Loucy (cell line): ENCODE measurements at regions not wholly inside any gene's neighbourhood (a gene's known extent, or its start where the extent isn't known, plus 50 kb on each side); places are given as distances from the start of the nearest gene placed in this dataset.

Source experiments
- EZH2phosphoT487 ChIP-seq: fragments of 200-600 bp; IDR thresholded peaks from 2 replicates; pipeline ENCODE4 v1.6.1; 2018; ENCODE audit warnings: antibody characterized with exemption, mild to moderate bottlenecking, moderate library complexity, borderline replicate concordance
- TF ChIP-seq, protein P1 (sequence below): fragments of 200-600 bp; sonication (generic); conservative IDR thresholded peaks from 2 replicates; pipeline ENCODE4 v1.5.1; 2014; ENCODE audit warnings: mild to moderate bottlenecking, antibody characterized with exemption, low read length

DNA sequence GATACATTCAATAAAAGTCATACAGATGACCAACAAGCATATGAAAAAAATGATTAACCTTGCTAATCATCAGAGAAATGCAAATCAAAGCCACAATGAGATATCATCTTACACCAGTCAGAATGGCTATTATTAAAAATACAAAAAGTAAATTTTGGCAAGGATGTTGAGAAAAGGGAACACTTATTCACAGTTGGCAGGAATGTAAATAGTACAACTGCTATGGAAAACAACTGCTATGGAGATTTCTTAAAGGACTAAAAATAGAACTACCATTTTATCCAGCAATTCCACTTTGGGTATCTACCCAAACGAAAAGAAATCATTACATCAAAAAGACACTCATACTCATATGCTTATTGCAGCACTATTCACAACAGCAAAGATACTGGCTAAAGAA, 1121.8 kb downstream of the TBL1XR1 start:
- TF ChIP-seq, protein P1, sequence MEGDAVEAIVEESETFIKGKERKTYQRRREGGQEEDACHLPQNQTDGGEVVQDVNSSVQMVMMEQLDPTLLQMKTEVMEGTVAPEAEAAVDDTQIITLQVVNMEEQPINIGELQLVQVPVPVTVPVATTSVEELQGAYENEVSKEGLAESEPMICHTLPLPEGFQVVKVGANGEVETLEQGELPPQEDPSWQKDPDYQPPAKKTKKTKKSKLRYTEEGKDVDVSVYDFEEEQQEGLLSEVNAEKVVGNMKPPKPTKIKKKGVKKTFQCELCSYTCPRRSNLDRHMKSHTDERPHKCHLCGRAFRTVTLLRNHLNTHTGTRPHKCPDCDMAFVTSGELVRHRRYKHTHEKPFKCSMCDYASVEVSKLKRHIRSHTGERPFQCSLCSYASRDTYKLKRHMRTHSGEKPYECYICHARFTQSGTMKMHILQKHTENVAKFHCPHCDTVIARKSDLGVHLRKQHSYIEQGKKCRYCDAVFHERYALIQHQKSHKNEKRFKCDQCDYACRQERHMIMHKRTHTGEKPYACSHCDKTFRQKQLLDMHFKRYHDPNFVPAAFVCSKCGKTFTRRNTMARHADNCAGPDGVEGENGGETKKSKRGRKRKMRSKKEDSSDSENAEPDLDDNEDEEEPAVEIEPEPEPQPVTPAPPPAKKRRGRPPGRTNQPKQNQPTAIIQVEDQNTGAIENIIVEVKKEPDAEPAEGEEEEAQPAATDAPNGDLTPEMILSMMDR = no peak
- TF ChIP-seq EZH2phosphoT487 = no peak
